Activated CD4-positive, alpha-beta T cell treated with anti-CD3 and anti-CD28 coated beads, Interleukin-2, amount 10 ng/mL, durations not matched to agents 24 days and 14 days (primary cell): ENCODE measurements at regions not wholly inside any gene's neighbourhood (a gene's known extent, or its start where the extent isn't known, plus 50 kb on each side); places are given as distances from the start of the nearest gene placed in this dataset.
"Not testable (repeated sequence)": the region's sequence is repeated elsewhere in the genome, so short reads cannot be mapped to it uniquely, and the experiment has no call there.

Experiments used
- DNase-seq: peaks from one replicate; pipeline ENCODE4 v3.0.0; 2022
- H3K27ac Mint-ChIP-seq: one replicate; pipeline ENCODE4 v1.8.0; 2022; ENCODE audit warnings: mild to moderate bottlenecking, mixed read lengths
- H3K27me3 Mint-ChIP-seq: one replicate; pipeline ENCODE4 v1.8.0; 2022; ENCODE audit warnings: mixed read lengths
- H3K36me3 Mint-ChIP-seq: one replicate; pipeline ENCODE4 v1.8.0; 2022; ENCODE audit warnings: low read depth, mild to moderate bottlenecking, mixed read lengths
- H3K4me1 Mint-ChIP-seq: one replicate; pipeline ENCODE4 v1.8.0; 2021; ENCODE audit warnings: mixed read lengths
- H3K4me3 Mint-ChIP-seq: one replicate; pipeline ENCODE4 v1.8.0; 2022; ENCODE audit warnings: mild to moderate bottlenecking, moderate library complexity, mixed read lengths
- H3K9me3 Mint-ChIP-seq: one replicate; pipeline ENCODE4 v1.8.0; 2021; ENCODE audit warnings: mixed read lengths
- intact Hi-C: fragments of 100-400 bp; cut with micrococcal nuclease; formaldehyde crosslinking; loops from one replicate; pipeline ENCODE4 v1.15.1; 2023

GRCh38 chr6:134405386-134406087 is 87.6 kb upstream of the SGK1 start:
- Mint-ChIP-seq H3K27me3 (no peaks in the 10 kb centered on the region), H3K27ac (no peak overlapping the region), H3K4me3 (no peak overlapping the region), H3K9me3 (no peaks in the 10 kb centered on the region), H3K36me3 (no peaks in the 10 kb centered on the region), H3K4me1 (peaks cover 14% of the 10 kb centered on the region)
- intact Hi-C loops: no loop called here
- DNase-seq: no peak

- not testable (repeated sequence) for H3K9me3 Mint-ChIP-seq, H3K4me3 Mint-ChIP-seq, DNase-seq, H3K27me3 Mint-ChIP-seq, H3K36me3 Mint-ChIP-seq, H3K27ac Mint-ChIP-seq
- peaks cover 15% of the 10 kb centered on the region for H3K4me1 Mint-ChIP-seq
- intact Hi-C loops: loop anchor here (5.0 kb wide), 1 partner anchor 116 kb away; no protein-coding TSS in a partner anchor
These were observed 85.4 kb upstream of the SGK1 start for GRCh38 chr6:134403312-134403711.

- peak overlapping the region; percentile 71 for H3K27ac Mint-ChIP-seq
- intact Hi-C loops: loop anchor here (5.0 kb wide), 1 partner anchor 115 kb away; no protein-coding TSS in a partner anchor
- H3K9me3 Mint-ChIP-seq: no peaks in the 10 kb centered on the region
- no peak overlapping the region for H3K4me3 Mint-ChIP-seq
- DNase-seq: no peak
- no peaks in the 10 kb centered on the region for H3K27me3 Mint-ChIP-seq
- H3K36me3 Mint-ChIP-seq: no peaks in the 10 kb centered on the region
- peaks cover 16% of the 10 kb centered on the region for H3K4me1 Mint-ChIP-seq
These were observed 84.6 kb upstream of the SGK1 start for GRCh38 chr6:134402372-134402984.

GRCh38 chr6:134400941-134401340 is 83.0 kb upstream of the SGK1 start:
- H3K4me1 Mint-ChIP-seq: peaks cover 16% of the 10 kb centered on the region
- H3K27me3 Mint-ChIP-seq: no peaks in the 10 kb centered on the region
- H3K9me3 Mint-ChIP-seq: no peaks in the 10 kb centered on the region
- DNase-seq: no peak
- H3K27ac Mint-ChIP-seq: no peak overlapping the region
- no peaks in the 10 kb centered on the region for H3K36me3 Mint-ChIP-seq
- no peak overlapping the region for H3K4me3 Mint-ChIP-seq
- intact Hi-C loops: loop anchor here (5.0 kb wide), 1 partner anchor 114 kb away; no protein-coding TSS in a partner anchor

GRCh38 chr6:134398453-134398852 is 80.5 kb upstream of the SGK1 start:
- peak overlapping the region; percentile 49 for H3K27ac Mint-ChIP-seq
- DNase-seq: no peak
- intact Hi-C loops: no loop called here

GRCh38 chr6:134397676-134398075 is 79.8 kb upstream of the SGK1 start:
- no peak for DNase-seq
- Mint-ChIP-seq H3K4me3 (no peak overlapping the region), H3K27ac (no peak overlapping the region), H3K9me3 (no peaks in the 10 kb centered on the region), H3K36me3 (no peaks in the 10 kb centered on the region), H3K27me3 (no peaks in the 10 kb centered on the region), H3K4me1 (peaks cover 13% of the 10 kb centered on the region)
- intact Hi-C loops: no loop called here

More at GRCh38 chr6:134398453-134398852, 80.5 kb upstream of the SGK1 start:
- Mint-ChIP-seq H3K27me3 (no peaks in the 10 kb centered on the region), H3K4me1 (peaks cover 16% of the 10 kb centered on the region), H3K4me3 (no peak overlapping the region), H3K36me3 (no peaks in the 10 kb centered on the region), H3K9me3 (no peaks in the 10 kb centered on the region)

- H3K27me3 Mint-ChIP-seq: no peaks in the 10 kb centered on the region
- intact Hi-C loops: no loop called here
- no peaks in the 10 kb centered on the region for H3K36me3 Mint-ChIP-seq
- H3K4me3 Mint-ChIP-seq: no peak overlapping the region
- no peak for DNase-seq
- peaks cover 1% of the 10 kb centered on the region for H3K9me3 Mint-ChIP-seq
- H3K27ac Mint-ChIP-seq: no peak overlapping the region
- H3K4me1 Mint-ChIP-seq: peaks cover 4% of the 10 kb centered on the region
These were observed 77.0 kb upstream of the SGK1 start for GRCh38 chr6:134394905-134395304.

GRCh38 chr6:134394208-134394607 is 76.3 kb upstream of the SGK1 start:
- H3K4me1 Mint-ChIP-seq: peaks cover 4% of the 10 kb centered on the region

GRCh38 chr6:134391205-134391604 is 73.3 kb upstream of the SGK1 start:
- peaks cover 2% of the 10 kb centered on the region for H3K36me3 Mint-ChIP-seq
- H3K27me3 Mint-ChIP-seq: no peaks in the 10 kb centered on the region
- intact Hi-C loops: no loop called here
- no peak overlapping the region for H3K4me3 Mint-ChIP-seq
- no peaks in the 10 kb centered on the region for H3K4me1 Mint-ChIP-seq
- no peak overlapping the region for H3K27ac Mint-ChIP-seq
- no peak for DNase-seq
- peaks cover 6% of the 10 kb centered on the region for H3K9me3 Mint-ChIP-seq

More at GRCh38 chr6:134394208-134394607, 76.3 kb upstream of the SGK1 start:
- no peak for DNase-seq
- Mint-ChIP-seq H3K27ac (no peak overlapping the region), H3K9me3 (peaks cover 3% of the 10 kb centered on the region), H3K27me3 (no peaks in the 10 kb centered on the region), H3K36me3 (no peaks in the 10 kb centered on the region), H3K4me3 (no peak overlapping the region)
- intact Hi-C loops: no loop called here

- peaks cover 4% of the 10 kb centered on the region for H3K36me3 Mint-ChIP-seq
- intact Hi-C loops: no loop called here
- no peak for DNase-seq
- no peak overlapping the region for H3K27ac Mint-ChIP-seq
- H3K9me3 Mint-ChIP-seq: peaks cover 6% of the 10 kb centered on the region
- no peaks in the 10 kb centered on the region for H3K4me1 Mint-ChIP-seq
- H3K4me3 Mint-ChIP-seq: no peak overlapping the region
- no peaks in the 10 kb centered on the region for H3K27me3 Mint-ChIP-seq
These were observed 71.7 kb upstream of the SGK1 start for GRCh38 chr6:134389658-134390057.

GRCh38 chr6:134389129-134389528 is 71.2 kb upstream of the SGK1 start:
- no peak for DNase-seq
- Mint-ChIP-seq H3K4me3 (no peak overlapping the region), H3K36me3 (peaks cover 4% of the 10 kb centered on the region), H3K4me1 (no peaks in the 10 kb centered on the region), H3K27ac (no peak overlapping the region), H3K9me3 (peaks cover 6% of the 10 kb centered on the region), H3K27me3 (no peaks in the 10 kb centered on the region)
- intact Hi-C loops: no loop called here

- intact Hi-C loops, H3K4me3 Mint-ChIP-seq, H3K27me3 Mint-ChIP-seq, H3K36me3 Mint-ChIP-seq, DNase-seq, H3K9me3 Mint-ChIP-seq, H3K4me1 Mint-ChIP-seq, H3K27ac Mint-ChIP-seq: not testable (repeated sequence)
These were observed 68.6 kb upstream of the SGK1 start for GRCh38 chr6:134386482-134386881.

GRCh38 chr6:134381959-134382358 is 64.0 kb upstream of the SGK1 start:
- intact Hi-C loops: no loop called here
- Mint-ChIP-seq H3K9me3 (peaks cover 3% of the 10 kb centered on the region), H3K36me3 (peaks cover 3% of the 10 kb centered on the region), H3K27me3 (no peaks in the 10 kb centered on the region), H3K4me1 (peaks cover 23% of the 10 kb centered on the region), H3K27ac (no peak overlapping the region), H3K4me3 (no peak overlapping the region)
- no peak for DNase-seq

- Mint-ChIP-seq H3K4me1 (peaks cover 31% of the 10 kb centered on the region), H3K27ac (peak overlapping the region; percentile 89), H3K9me3 (peaks cover 6% of the 10 kb centered on the region), H3K27me3 (no peaks in the 10 kb centered on the region), H3K36me3 (no peaks in the 10 kb centered on the region), H3K4me3 (peak overlapping the region; percentile 67)
- no peak for DNase-seq
- intact Hi-C loops: loop anchor here (1.0 to 10.0 kb wide), 5 partner anchors 58 to 265 kb away; no protein-coding TSS in a partner anchor
These were observed 61.7 kb upstream of the SGK1 start for GRCh38 chr6:134379599-134379998.
